Muscle of leg (tissue), 3 donors: ENCODE measurements at regions not wholly inside any gene's neighbourhood (a gene's known extent, or its start where the extent isn't known, plus 50 kb on each side); places are given as distances from the start of the nearest gene placed in this dataset.

Source experiments
- DNase-seq: peaks from one replicate; pipeline ENCODE4 v3.0.0; 2013
- H3K27ac ChIP-seq: one replicate; pipeline ENCODE4 v1.5.1; 2013; ENCODE audit warnings: mild to moderate bottlenecking, low read length, control low read depth
- H3K27me3 ChIP-seq: one replicate; pipeline ENCODE4 v1.6.1; 2013; ENCODE audit warnings: low read length; ENCODE audit not compliant: control insufficient read depth, insufficient read depth
- H3K36me3 ChIP-seq: one replicate; pipeline ENCODE4 v1.6.1; 2013; ENCODE audit warnings: low read length; ENCODE audit not compliant: control insufficient read depth, insufficient read depth
- H3K4me1 ChIP-seq: one replicate; pipeline ENCODE4 v1.6.1; 2013; ENCODE audit warnings: low read length; ENCODE audit not compliant: control insufficient read depth, insufficient read depth
- H3K4me3 ChIP-seq: one replicate; pipeline ENCODE4 v1.5.1; 2013; ENCODE audit warnings: low read length, control low read depth
- H3K9me3 ChIP-seq: replicated peaks from 2 replicates; pipeline ENCODE4 v1.6.1; 2013; ENCODE audit warnings: low read depth, low read length; ENCODE audit not compliant: control insufficient read depth
- WGBS: methylation state at CpG from one replicate; pipeline ENCODE4 v1.1.5; 2013; ENCODE audit warnings: missing lambda C conversion rate; ENCODE audit not compliant: insufficient coverage; 5-methylcytosine and 5-hydroxymethylcytosine counted together

GRCh38 chr9:29800821-29801220 is 2227.5 kb upstream of the C9orf72 start:
- H3K36me3 ChIP-seq = no peaks in the 10 kb centered on the region
- no peaks in the 10 kb centered on the region for H3K4me1 ChIP-seq
- no CpG with 5 or more reads among the region's 1 CpG for WGBS
- H3K27ac ChIP-seq = no peak overlapping the region
- no peak overlapping the region for H3K4me3 ChIP-seq
- no peak for DNase-seq
- no peaks in the 10 kb centered on the region for H3K9me3 ChIP-seq
- no peaks in the 10 kb centered on the region for H3K27me3 ChIP-seq

GRCh38 chr9:29802454-29802853 is 2229.2 kb upstream of the C9orf72 start:
- H3K4me1 ChIP-seq = no peaks in the 10 kb centered on the region
- no peaks in the 10 kb centered on the region for H3K27me3 ChIP-seq
- WGBS = no CpG with 5 or more reads among the region's 3 CpGs
- no peak overlapping the region for H3K4me3 ChIP-seq
- no peak overlapping the region for H3K27ac ChIP-seq
- DNase-seq = no peak
- H3K36me3 ChIP-seq = no peaks in the 10 kb centered on the region
- no peaks in the 10 kb centered on the region for H3K9me3 ChIP-seq

- no peaks in the 10 kb centered on the region for H3K27me3 ChIP-seq
- H3K9me3 ChIP-seq = peaks cover 7% of the 10 kb centered on the region
- WGBS = no CpG with 5 or more reads among the region's 3 CpGs
- no peak for DNase-seq
- H3K27ac ChIP-seq = no peak overlapping the region
- H3K4me1 ChIP-seq = no peaks in the 10 kb centered on the region
- H3K36me3 ChIP-seq = no peaks in the 10 kb centered on the region
- no peak overlapping the region for H3K4me3 ChIP-seq
These were observed 2233.8 kb upstream of the C9orf72 start for GRCh38 chr9:29806937-29807618.

GRCh38 chr9:29816954-29817703 is 2243.8 kb upstream of the C9orf72 start:
- Histone ChIP-seq H3K27ac (no peak overlapping the region), H3K4me1 (no peaks in the 10 kb centered on the region), H3K9me3 (peaks cover 16% of the 10 kb centered on the region), H3K36me3 (no peaks in the 10 kb centered on the region), H3K27me3 (no peaks in the 10 kb centered on the region), H3K4me3 (no peak overlapping the region)
- no peak for DNase-seq
- WGBS = 74% methylated on average over 5 of the region's 6 CpGs

GRCh38 chr9:29822458-29822857 is 2249.2 kb upstream of the C9orf72 start:
- Histone ChIP-seq H3K27ac (no peak overlapping the region), H3K9me3 (peaks cover 8% of the 10 kb centered on the region), H3K36me3 (no peaks in the 10 kb centered on the region), H3K4me1 (no peaks in the 10 kb centered on the region), H3K27me3 (no peaks in the 10 kb centered on the region), H3K4me3 (no peak overlapping the region)
- no CpG with 5 or more reads among the region's 3 CpGs for WGBS
- no peak for DNase-seq

GRCh38 chr9:29826421-29826820 is 2253.1 kb upstream of the C9orf72 start:
- peaks cover 2% of the 10 kb centered on the region for H3K9me3 ChIP-seq
- H3K4me1 ChIP-seq = no peaks in the 10 kb centered on the region
- H3K4me3 ChIP-seq = no peak overlapping the region
- 95% methylated on average over 17 of the region's 23 CpGs for WGBS
- H3K36me3 ChIP-seq = no peaks in the 10 kb centered on the region
- H3K27ac ChIP-seq = no peak overlapping the region
- DNase-seq = no peak
- H3K27me3 ChIP-seq = no peaks in the 10 kb centered on the region

- no peaks in the 10 kb centered on the region for H3K4me1 ChIP-seq
- peaks cover 2% of the 10 kb centered on the region for H3K9me3 ChIP-seq
- no peaks in the 10 kb centered on the region for H3K27me3 ChIP-seq
- WGBS = no CpG with 5 or more reads among the region's 6 CpGs
- H3K36me3 ChIP-seq = no peaks in the 10 kb centered on the region
- DNase-seq = peak; percentile 63
- H3K4me3 ChIP-seq = no peak overlapping the region
- H3K27ac ChIP-seq = no peak overlapping the region
These were observed 2257.5 kb upstream of the C9orf72 start for GRCh38 chr9:29830821-29831220.

- no peaks in the 10 kb centered on the region for H3K27me3 ChIP-seq
- H3K9me3 ChIP-seq = no peaks in the 10 kb centered on the region
- DNase-seq = peak; percentile 25
- no peaks in the 10 kb centered on the region for H3K4me1 ChIP-seq
- no peak overlapping the region for H3K4me3 ChIP-seq
- no peak overlapping the region for H3K27ac ChIP-seq
- WGBS = no CpG with 5 or more reads among the region's 1 CpG
- H3K36me3 ChIP-seq = no peaks in the 10 kb centered on the region
These were observed 2265.3 kb upstream of the C9orf72 start for GRCh38 chr9:29838491-29839020.

GRCh38 chr9:29844251-29844650 is 2271.0 kb upstream of the C9orf72 start:
- Histone ChIP-seq H3K36me3 (no peaks in the 10 kb centered on the region), H3K27ac (no peak overlapping the region), H3K4me3 (no peak overlapping the region), H3K27me3 (no peaks in the 10 kb centered on the region), H3K9me3 (no peaks in the 10 kb centered on the region), H3K4me1 (no peaks in the 10 kb centered on the region)
- WGBS = no CpG with 5 or more reads among the region's 1 CpG
- DNase-seq = peak; percentile 17

GRCh38 chr9:29850664-29851063 is 2277.4 kb upstream of the C9orf72 start:
- no CpG with 5 or more reads among the region's 1 CpG for WGBS
- H3K4me3 ChIP-seq = no peak overlapping the region
- H3K36me3 ChIP-seq = no peaks in the 10 kb centered on the region
- no peaks in the 10 kb centered on the region for H3K4me1 ChIP-seq
- H3K9me3 ChIP-seq = no peaks in the 10 kb centered on the region
- no peaks in the 10 kb centered on the region for H3K27me3 ChIP-seq
- DNase-seq = no peak
- H3K27ac ChIP-seq = no peak overlapping the region
